SH-SY5Y (cell line): ENCODE measurements at regions not wholly inside any gene's neighbourhood (a gene's known extent, or its start where the extent isn't known, plus 50 kb on each side); places are given as distances from the start of the nearest gene placed in this dataset.

ENCODE experiments used
- GATA2 ChIP-seq: IDR thresholded peaks from 2 replicates; pipeline ENCODE4 v1.6.1; 2011; ENCODE audit warnings: mild to moderate bottlenecking, low read depth, low read length
- GATA3 ChIP-seq: IDR thresholded peaks from 2 replicates; pipeline ENCODE4 v1.6.1; 2011; ENCODE audit warnings: low read depth, mild to moderate bottlenecking, low read length, moderate library complexity

DNA sequence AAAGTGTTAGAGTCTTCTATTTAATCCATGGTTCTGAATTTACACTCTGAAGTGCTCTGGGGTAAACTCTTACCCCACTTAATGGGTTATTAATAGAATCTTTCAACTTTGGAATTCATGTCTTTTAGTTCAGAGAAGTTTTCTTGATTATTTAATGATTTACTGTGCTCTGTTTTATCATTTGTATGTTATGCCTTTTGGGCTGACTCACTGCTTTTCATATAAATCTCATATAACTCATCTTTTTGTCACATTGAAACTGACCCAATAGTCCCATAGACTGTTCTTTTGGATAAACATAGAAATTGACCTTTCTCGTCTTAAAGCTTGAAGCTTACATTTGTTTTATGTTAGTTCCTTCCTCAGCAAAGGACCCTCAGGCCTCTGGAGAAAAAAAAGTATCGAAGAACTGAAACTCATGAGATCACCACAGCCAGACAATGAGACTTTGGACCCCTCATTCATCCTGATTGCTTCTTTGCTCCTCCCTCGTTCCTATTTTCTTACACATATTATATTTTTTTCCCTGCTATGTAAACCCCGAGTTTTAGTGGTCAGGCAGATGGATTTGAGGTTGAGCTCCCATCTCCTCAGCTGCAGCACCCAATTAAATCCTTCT is 229.1 kb upstream of the CBLB start:
- TF ChIP-seq GATA2 (no peak), GATA3 (no peak)

DNA sequence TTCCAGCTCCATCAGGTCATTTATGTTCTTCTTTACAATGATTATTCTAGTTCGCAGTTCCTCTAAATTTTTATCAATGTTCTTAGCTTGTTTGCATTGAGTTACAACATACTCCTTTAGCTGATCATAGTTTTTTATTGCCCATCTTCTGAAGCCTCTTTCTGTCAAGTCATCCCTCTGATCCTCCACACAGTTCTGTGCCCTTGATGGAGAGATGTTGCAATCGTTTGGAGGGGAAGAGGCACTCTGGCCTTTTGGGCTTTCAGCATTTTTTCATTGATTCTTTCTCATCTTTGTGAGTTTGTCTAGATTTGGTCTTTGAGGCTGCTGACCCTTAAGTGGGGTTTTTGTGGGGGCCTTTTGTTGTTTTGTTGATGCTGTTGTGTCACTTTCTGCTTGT is 234.6 kb upstream of the CBLB start:
- TF ChIP-seq GATA3 (no peak), GATA2 (no peak)

DNA sequence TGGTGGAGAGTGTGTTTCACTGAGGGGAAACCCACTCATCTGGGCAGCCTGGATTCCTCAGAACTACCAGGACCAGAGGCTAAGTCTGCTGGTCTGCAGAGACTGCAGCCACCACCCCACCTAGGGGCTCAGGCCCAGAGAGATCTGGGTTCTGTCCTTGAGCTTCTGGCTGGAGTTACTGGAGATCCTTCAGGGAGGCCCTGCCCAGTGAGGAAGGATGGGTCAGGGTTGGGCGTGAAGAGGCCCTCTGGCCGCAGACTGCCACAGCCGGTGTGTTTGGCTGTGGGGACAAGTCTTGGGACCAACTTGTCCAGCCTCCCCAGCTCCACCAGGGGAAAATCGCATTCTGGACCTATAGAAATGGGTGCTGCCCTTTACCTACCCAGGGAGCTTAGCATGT is 235.3 kb upstream of the CBLB start:
- TF ChIP-seq GATA3: no peak
- TF ChIP-seq GATA2: no peak

DNA sequence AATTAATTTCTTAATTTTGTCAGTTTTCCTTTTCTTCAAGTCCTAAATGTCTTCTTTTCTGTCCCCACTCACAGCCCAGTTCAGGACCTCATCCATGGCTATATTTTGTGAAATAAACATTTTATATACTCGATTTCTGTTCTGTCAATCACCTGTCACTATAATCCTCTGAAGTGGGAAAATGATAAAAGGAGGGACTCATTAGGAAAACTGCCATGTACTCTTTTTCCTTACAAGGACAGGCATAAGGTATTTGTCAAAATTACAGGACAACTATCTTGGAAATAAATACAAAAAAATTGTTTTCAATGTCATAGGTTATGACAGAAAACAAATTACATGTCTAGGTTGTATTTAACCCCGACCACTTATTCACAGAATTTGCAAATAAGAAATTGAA is 240.1 kb upstream of the CBLB start:
- TF ChIP-seq GATA2 (no peak), GATA3 (no peak)

DNA sequence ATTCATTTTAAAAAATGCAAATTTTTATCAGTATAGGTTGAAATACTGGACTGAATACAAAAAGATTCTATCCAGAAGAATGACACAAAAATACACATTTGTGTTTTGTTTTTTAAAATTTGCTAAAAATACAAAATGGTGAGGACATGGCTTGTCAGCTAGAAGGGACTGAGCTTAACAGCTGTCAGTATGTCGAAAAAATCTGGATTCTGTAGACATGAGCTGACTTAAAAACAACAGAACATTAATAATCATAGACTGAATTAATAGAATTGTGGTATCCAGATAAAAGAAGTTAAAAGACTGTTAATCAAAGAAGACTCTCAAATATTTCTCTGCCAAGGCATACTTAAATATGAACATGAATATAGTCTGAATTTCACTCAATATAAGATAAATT is 244.9 kb upstream of the CBLB start:
- TF ChIP-seq GATA3: no peak
- no peak for TF ChIP-seq GATA2

DNA sequence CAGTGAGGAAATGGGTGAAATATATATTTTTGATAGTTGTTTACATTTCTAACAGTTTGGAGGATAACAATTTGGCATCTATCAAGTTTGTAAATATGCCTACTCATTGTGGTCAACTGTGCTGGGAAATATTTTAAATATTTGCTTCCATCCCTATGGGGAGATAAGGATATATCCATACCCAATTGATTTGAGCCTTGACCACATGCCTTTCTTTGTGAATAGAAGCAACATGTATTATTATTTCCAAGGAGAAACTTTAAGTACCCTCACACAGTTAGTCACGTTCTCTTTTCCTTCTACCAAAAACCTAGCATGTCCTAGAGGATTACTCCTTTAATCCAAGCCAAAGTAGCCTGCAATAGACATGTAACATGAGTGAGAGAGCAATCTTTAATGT is 245.4 kb upstream of the CBLB start:
- TF ChIP-seq GATA3 (no peak), GATA2 (no peak)

DNA sequence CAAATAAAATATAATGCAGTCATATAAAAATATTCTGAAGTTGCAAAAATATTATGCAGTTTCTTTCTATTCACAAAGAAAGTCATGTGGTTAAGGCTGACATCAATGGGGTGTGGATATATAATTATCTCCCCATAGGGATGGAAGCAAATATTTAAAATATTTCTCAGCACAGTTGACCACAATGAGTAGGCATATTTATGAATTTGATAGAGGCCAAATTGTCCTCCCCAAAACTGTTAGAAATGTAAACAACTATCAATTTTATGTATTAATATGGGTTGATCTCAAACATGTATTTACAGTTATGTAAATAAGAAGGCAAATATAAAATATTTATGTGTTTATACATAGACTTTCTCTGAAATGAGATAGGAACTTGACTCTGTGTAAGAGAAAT is 246.0 kb upstream of the CBLB start:
- no peak for TF ChIP-seq GATA3
- no peak for TF ChIP-seq GATA2

DNA sequence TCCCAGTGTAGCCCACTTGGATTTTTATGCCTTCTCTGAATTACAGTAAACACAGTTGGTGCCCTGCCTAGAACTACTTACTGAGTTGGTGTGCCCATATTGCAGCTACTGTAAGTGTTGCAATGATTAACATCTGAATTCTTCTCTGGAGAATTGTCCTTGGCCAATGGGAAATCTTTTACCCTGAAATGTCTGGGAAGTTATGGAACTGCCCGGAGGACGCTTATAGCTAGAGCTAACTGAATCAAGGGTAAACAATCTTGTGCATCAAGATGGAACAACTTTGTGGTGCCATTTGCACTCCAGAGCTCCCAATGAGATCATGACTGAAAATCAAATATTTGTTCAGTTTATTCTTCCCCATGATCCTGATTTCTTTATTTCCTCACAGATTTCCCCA is 246.7 kb upstream of the CBLB start:
- TF ChIP-seq GATA2 (no peak), GATA3 (no peak)

DNA sequence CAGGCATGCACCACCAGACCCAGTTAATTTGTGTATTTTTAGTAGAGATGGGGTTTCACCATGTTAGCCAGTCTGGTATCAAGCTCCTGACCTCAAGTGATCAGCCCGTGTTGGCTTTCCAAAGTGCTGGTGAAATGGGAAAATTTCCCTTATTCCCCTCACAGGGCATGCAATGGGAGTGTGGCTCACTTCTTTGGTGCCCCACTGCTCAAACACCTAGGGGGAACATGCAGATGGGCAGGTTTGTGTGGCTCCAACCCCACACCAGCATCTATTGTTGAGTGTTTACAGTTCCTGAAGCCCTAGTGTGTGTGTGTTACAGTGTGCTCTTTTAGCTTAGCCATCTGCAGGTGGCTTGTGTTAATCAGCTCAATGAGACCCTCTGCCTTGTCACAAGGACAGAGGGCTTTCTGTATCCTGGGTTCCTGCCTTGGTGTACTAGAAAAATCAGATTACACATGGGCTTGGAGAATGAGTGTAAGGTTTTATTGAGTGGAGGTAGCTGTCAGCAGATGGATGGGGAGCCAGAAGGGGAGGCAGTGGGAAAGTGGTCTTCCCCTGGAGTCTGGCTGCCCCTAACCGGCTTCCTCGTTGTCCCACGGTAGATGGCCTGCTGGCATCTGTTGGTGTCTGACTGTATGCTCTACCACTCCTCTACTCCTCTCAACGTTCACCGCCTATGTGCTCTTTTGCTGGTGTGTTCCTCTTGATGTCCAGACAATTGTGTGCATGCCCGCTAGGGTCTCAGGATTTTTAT is 248.1 kb upstream of the CBLB start:
- TF ChIP-seq GATA3: no peak
- TF ChIP-seq GATA2: no peak

DNA sequence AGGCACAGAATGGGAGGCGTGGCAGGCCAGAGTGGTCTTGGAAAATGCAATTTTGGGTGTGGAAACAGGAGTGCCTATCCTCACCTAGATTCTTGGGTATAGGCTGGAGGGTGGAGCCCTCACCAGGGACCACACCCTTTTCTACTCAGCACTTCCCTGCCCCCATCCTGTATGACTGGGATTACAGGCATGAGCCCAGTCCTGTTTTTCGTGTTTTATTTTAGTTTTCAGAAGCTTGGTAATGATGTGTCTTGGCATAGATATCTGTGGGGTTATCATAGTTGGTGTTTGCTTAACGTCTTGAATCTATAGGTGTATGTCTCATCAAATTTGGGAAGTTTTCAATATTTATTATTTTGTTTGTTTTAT is 248.7 kb upstream of the CBLB start:
- TF ChIP-seq GATA3 (no peak), GATA2 (no peak)

DNA sequence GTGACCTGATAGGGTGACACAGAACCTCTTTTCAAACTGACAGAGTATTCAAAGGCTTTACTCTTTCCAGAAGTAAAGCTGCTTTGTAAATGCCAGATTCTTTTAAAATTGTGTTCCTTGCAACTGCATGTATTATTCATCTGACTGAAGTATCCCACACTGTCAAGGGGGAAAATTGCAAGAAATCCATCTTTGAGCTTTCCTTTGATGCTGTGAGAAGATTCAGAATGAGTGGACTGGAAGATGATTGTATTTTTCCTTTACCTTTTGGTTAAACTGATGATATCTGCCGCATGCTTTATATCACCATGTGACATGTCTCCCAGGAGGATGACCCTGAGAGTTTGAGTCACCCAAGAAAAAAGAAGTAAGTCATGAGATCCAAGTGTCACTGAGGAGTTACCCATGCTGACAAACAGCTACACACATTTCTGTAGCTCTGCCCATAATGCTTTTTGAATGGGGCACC is 250.8 kb upstream of the CBLB start:
- no peak for TF ChIP-seq GATA2
- no peak for TF ChIP-seq GATA3

DNA sequence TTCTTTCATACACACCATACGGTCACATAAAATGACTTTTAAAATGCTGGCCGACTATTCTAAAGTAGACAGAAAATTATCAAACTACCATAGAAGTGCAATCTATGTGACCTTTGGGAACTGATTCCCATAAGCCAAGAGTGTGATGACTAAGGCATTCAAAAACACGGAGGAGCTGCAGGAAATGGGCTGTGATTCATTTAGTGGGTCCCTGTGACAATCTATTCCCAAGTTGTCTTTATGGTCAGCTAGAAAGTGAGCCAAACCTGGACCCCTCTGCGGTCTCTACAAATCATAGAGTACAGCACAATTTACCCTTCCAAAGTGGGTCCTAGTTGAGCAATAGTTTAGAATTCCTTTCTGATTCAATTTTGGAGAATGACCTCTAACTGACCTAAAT is 251.5 kb upstream of the CBLB start:
- no peak for TF ChIP-seq GATA3

DNA sequence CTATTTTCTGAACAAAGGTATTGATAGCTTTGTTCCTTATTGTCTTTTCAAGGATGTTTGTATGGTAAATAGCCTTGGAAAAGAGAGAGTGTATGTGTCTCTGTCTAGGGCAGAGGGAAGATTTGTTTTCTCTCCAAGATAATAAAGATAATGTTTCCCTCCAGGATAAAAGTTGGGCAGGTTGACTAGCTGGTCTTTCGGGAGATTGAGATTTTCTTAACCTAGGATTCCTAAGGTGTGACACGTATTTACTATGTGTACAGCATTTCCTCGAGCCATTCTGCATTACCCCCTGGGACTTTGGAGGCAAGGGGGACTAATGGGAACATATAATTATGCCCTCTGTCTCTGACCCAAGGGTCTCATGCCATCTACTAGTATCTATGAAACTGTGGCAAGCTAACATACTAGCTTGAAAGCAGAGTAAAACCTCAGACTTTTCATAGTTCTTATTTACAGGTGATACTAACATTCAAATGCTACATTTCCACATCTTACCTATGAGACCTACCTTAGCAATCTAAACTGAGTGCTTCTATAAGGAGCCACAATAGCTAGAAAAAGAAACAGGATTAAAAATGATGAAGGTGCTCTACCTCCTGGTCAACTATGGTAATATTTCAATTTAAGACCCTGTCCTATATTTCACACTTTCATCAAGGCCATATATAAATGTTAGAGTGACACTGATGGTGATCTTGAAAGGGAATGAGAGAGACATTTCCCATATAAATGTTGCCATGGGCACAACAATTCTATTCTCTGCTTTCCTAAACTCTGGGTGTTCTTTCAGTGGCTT is 252.9 kb upstream of the CBLB start:
- TF ChIP-seq GATA3 (no peak), GATA2 (no peak)

DNA sequence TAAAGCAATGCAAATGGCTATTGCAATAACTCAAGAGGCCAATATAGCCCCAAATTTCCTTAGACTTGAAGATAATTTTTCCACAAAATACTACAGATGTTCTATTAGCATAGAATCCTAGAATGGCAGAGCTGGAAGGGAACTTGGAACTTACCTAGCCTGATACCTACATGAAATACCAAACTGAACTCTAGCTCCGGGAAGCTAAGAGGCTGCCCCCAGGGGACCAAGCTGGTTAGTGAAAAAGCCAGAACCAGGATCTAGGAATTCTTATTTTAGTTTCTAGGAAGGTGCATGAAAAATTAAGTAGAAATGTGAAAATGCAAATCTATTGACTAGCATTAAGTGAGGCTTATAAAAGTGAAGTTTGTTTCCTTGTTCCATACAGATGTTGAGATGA is 256.0 kb upstream of the CBLB start:
- TF ChIP-seq GATA3: no peak
- no peak for TF ChIP-seq GATA2

DNA sequence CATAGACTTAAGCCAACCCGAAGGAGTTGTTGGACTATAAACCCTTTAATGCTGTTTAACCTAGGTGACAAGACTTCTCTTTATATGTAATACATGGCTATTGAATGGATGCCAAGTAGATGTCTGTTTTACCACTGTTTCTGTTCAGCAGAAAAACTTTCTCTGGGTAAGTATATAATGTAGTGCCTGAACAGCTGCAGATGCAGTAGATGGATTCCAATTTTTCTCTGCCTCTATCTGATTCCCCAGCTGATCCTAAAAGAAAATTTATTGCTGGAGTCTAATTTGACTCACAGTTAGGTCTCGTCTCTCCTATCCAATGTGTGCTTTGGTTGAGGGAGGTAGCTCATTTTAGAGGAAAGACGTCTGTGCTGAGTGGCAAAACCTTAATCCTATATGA is 256.5 kb upstream of the CBLB start:
- peak; percentile 5; the same call in 1 of the 2 replicates for TF ChIP-seq GATA3
- peak; percentile 38; the same call in 1 of the 2 replicates for TF ChIP-seq GATA2
